DOHH2 (cell line): ENCODE measurements at regions not wholly inside any gene's neighbourhood (a gene's known extent, or its start where the extent isn't known, plus 50 kb on each side); places are given as distances from the start of the nearest gene placed in this dataset.

Experiments
- H3F3A ChIP-seq: fragments of 200-600 bp; sonication (generic), shearing (Covaris generic); 2 replicates; pipeline ENCODE4 v1.6.0; 2016; ENCODE audit warnings: antibody characterized with exemption, mild to moderate bottlenecking; ENCODE audit not compliant: control insufficient read depth, insufficient read depth
- H3K27ac ChIP-seq: fragments of 200-600 bp; sonication (generic); 2 replicates; pipeline ENCODE4 v1.5.1; 2014; ENCODE audit warnings: low read depth, mild to moderate bottlenecking, low read length, moderate library complexity
- H3K27me3 ChIP-seq: fragments of 200-600 bp; sonication (generic); 2 replicates; pipeline ENCODE4 v1.6.1; 2014; ENCODE audit warnings: mild to moderate bottlenecking, low read length, mixed read lengths; ENCODE audit not compliant: control insufficient read depth
- H3K36me3 ChIP-seq: fragments of 200-600 bp; sonication (generic); 2 replicates; pipeline ENCODE4 v1.6.1; 2014; ENCODE audit warnings: mild to moderate bottlenecking, low read length, moderate library complexity, mixed read lengths; ENCODE audit not compliant: control insufficient read depth
- H3K4me1 ChIP-seq: fragments of 200-600 bp; sonication (generic); 2 replicates; pipeline ENCODE4 v1.6.1; 2014; ENCODE audit warnings: mild to moderate bottlenecking, low read length, mixed read lengths; ENCODE audit not compliant: control insufficient read depth
- H3K4me2 ChIP-seq: fragments of 200-600 bp; sonication (generic); 2 replicates; pipeline ENCODE4 v1.6.0; 2014; ENCODE audit warnings: mild to moderate bottlenecking, low read length, moderate library complexity
- H3K4me3 ChIP-seq: fragments of 200-600 bp; sonication (generic); 2 replicates; pipeline ENCODE4 v1.5.1; 2014; ENCODE audit warnings: mild to moderate bottlenecking, low read length, mixed read lengths
- H3K79me2 ChIP-seq: fragments of 200-600 bp; sonication (generic); 2 replicates; pipeline ENCODE4 v1.6.1; 2014; ENCODE audit warnings: mild to moderate bottlenecking, low read length, mixed read lengths; ENCODE audit not compliant: control insufficient read depth
- H3K9me2 ChIP-seq: fragments of 200-600 bp; sonication (generic); replicated peaks from 2 replicates; pipeline ENCODE4 v1.6.1; 2014; ENCODE audit warnings: mild to moderate bottlenecking, low read length, mixed read lengths; ENCODE audit not compliant: control insufficient read depth
- H3K9me3 ChIP-seq: fragments of 200-600 bp; sonication (generic); 2 replicates; pipeline ENCODE4 v1.6.1; 2014; ENCODE audit warnings: antibody characterized with exemption, low read length, mixed read lengths; ENCODE audit not compliant: control insufficient read depth, insufficient read depth
- H4K20me1 ChIP-seq: fragments of 200-600 bp; sonication (generic); 2 replicates; pipeline ENCODE4 v1.6.0; 2014; ENCODE audit warnings: low read depth, mild to moderate bottlenecking, antibody characterized with exemption, low read length, moderate library complexity; ENCODE audit not compliant: control insufficient read depth, insufficient read depth
- CTCF ChIP-seq: fragments of 200-600 bp; sonication (generic); IDR thresholded peaks from one replicate; pipeline ENCODE4 v1.5.1; 2014; ENCODE audit warnings: antibody characterized with exemption, mild to moderate bottlenecking, low read depth, low read length; ENCODE audit not compliant: poor library complexity, severe bottlenecking
- EZH2phosphoT487 ChIP-seq: fragments of 200-600 bp; sonication (generic); IDR thresholded peaks from 2 replicates; pipeline ENCODE4 v1.6.1; 2017; ENCODE audit warnings: borderline replicate concordance, mild to moderate bottlenecking, antibody characterized with exemption, low read length, moderate library complexity, mixed read lengths

- H3K27ac ChIP-seq = no peak overlapping the region
- no peaks in the 10 kb centered on the region for H3K79me2 ChIP-seq
- no peaks in the 10 kb centered on the region; the same call in 1 of the 2 replicates for H3K27me3 ChIP-seq
- H3K4me2 ChIP-seq = no peak overlapping the region
- no peak overlapping the region for H3K4me3 ChIP-seq
- H3K9me3 ChIP-seq = no peaks in the 10 kb centered on the region
- TF ChIP-seq EZH2phosphoT487 (no peak), CTCF (no peak)
- no peaks in the 10 kb centered on the region for H3K36me3 ChIP-seq
- H3K4me1 ChIP-seq = no peaks in the 10 kb centered on the region
- no peaks in the 10 kb centered on the region for H4K20me1 ChIP-seq
- H3F3A ChIP-seq = no peaks in the 10 kb centered on the region
- H3K9me2 ChIP-seq = no peaks in the 10 kb centered on the region
Observed at GRCh38 chr6:139468178-139468819, 93.9 kb upstream of the CITED2 start.

GRCh38 chr6:139457476-139457875 is 83.0 kb upstream of the CITED2 start:
- H3K79me2 ChIP-seq = no peaks in the 10 kb centered on the region

GRCh38 chr6:139452148-139452876 is 77.9 kb upstream of the CITED2 start:
- H3K9me2 ChIP-seq = no peaks in the 10 kb centered on the region
- H3K4me2 ChIP-seq = no peak overlapping the region
- no peaks in the 10 kb centered on the region for H4K20me1 ChIP-seq
- no peaks in the 10 kb centered on the region for H3K36me3 ChIP-seq
- TF ChIP-seq CTCF (no peak), EZH2phosphoT487 (no peak)
- H3K79me2 ChIP-seq = no peaks in the 10 kb centered on the region
- no peaks in the 10 kb centered on the region for H3K9me3 ChIP-seq
- H3K27ac ChIP-seq = no peak overlapping the region
- H3F3A ChIP-seq = no peaks in the 10 kb centered on the region
- no peaks in the 10 kb centered on the region for H3K4me1 ChIP-seq
- H3K4me3 ChIP-seq = no peak overlapping the region
- no peaks in the 10 kb centered on the region for H3K27me3 ChIP-seq

More at GRCh38 chr6:139457476-139457875, 83.0 kb upstream of the CITED2 start:
- no peak overlapping the region for H3K4me3 ChIP-seq
- H4K20me1 ChIP-seq = no peaks in the 10 kb centered on the region
- TF ChIP-seq CTCF = no peak
- no peak for TF ChIP-seq EZH2phosphoT487
- H3K36me3 ChIP-seq = no peaks in the 10 kb centered on the region
- H3F3A ChIP-seq = no peaks in the 10 kb centered on the region
- H3K27me3 ChIP-seq = no peaks in the 10 kb centered on the region
- H3K27ac ChIP-seq = no peak overlapping the region
- no peaks in the 10 kb centered on the region for H3K9me3 ChIP-seq
- no peaks in the 10 kb centered on the region for H3K4me1 ChIP-seq
- no peak overlapping the region for H3K4me2 ChIP-seq
- H3K9me2 ChIP-seq = no peaks in the 10 kb centered on the region
